Activated T-cell treated with anti-CD3 and anti-CD28 coated beads for 24 hours (primary cell): ENCODE measurements at regions not wholly inside any gene's neighbourhood (a gene's known extent, or its start where the extent isn't known, plus 50 kb on each side); places are given as distances from the start of the nearest gene placed in this dataset.

ENCODE experiments used
- DNase-seq: peaks from one replicate; pipeline ENCODE4 v3.0.0-alpha.2; 2020; ENCODE audit warnings: low read depth

GRCh38 chr5:164394686-164395194 lies 889.3 kb downstream of the MAT2B start:
- DNase-seq = no peak

GRCh38 chr5:164412531-164412930 lies 907.1 kb downstream of the MAT2B start:
- no peak for DNase-seq

- DNase-seq = no peak
These were observed 914.7 kb downstream of the MAT2B start for GRCh38 chr5:164420161-164420560.

- DNase-seq = no peak
These were observed 917.0 kb downstream of the MAT2B start for GRCh38 chr5:164422400-164422799.

GRCh38 chr5:164431634-164432304 lies 926.4 kb downstream of the MAT2B start:
- no peak for DNase-seq

GRCh38 chr5:164433106-164433870 lies 927.9 kb downstream of the MAT2B start:
- DNase-seq = no peak

GRCh38 chr5:164435576-164435975 lies 930.2 kb downstream of the MAT2B start:
- no peak for DNase-seq

GRCh38 chr5:164439799-164440198 lies 934.4 kb downstream of the MAT2B start:
- DNase-seq = no peak

GRCh38 chr5:164449460-164449859 lies 944.0 kb downstream of the MAT2B start:
- no peak for DNase-seq

GRCh38 chr5:164466033-164466432 lies 960.6 kb downstream of the MAT2B start:
- no peak for DNase-seq

GRCh38 chr5:164470312-164470711 lies 964.9 kb downstream of the MAT2B start:
- DNase-seq = no peak

GRCh38 chr5:164472165-164472564 lies 966.7 kb downstream of the MAT2B start:
- no peak for DNase-seq

- DNase-seq = no peak
These were observed 970.0 kb downstream of the MAT2B start for GRCh38 chr5:164475339-164475977.

GRCh38 chr5:164481270-164481669 lies 975.9 kb downstream of the MAT2B start:
- no peak for DNase-seq

GRCh38 chr5:164482351-164482750 lies 976.9 kb downstream of the MAT2B start:
- no peak for DNase-seq

GRCh38 chr5:164484948-164485347 lies 979.5 kb downstream of the MAT2B start:
- no peak for DNase-seq

- no peak for DNase-seq
These were observed 982.5 kb downstream of the MAT2B start for GRCh38 chr5:164487939-164488338.

- DNase-seq = no peak
These were observed 992.1 kb downstream of the MAT2B start for GRCh38 chr5:164497311-164498064.

- DNase-seq = no peak
These were observed 993.0 kb downstream of the MAT2B start for GRCh38 chr5:164498438-164498837.

- DNase-seq = no peak
These were observed 995.4 kb downstream of the MAT2B start for GRCh38 chr5:164500856-164501255.

- DNase-seq = no peak
These were observed 995.9 kb downstream of the MAT2B start for GRCh38 chr5:164501344-164501743.

GRCh38 chr5:164504141-164504772 lies 998.8 kb downstream of the MAT2B start:
- no peak for DNase-seq
